Activated CD4-positive, alpha-beta memory T cell treated with anti-CD3 and anti-CD28 coated beads, Interleukin-2, amount 10 ng/mL, durations not matched to agents 7 days and 5 days (primary cell): ENCODE measurements at regions not wholly inside any gene's neighbourhood (a gene's known extent, or its start where the extent isn't known, plus 50 kb on each side); places are given as distances from the start of the nearest gene placed in this dataset.

Source experiments
- CTCF ChIA-PET: fragments of 350-600 bp; sonication (Branson Sonifier 250); formaldehyde crosslinking; loops from one replicate; lab custom pipeline; 2021; ENCODE audit warnings: antibody characterized with exemption, inconsistent platforms; lab: Charles Lee
- POLR2A ChIA-PET: fragments of 350-600 bp; sonication (Branson Sonifier 250); formaldehyde crosslinking; loops from one replicate; lab custom pipeline; 2021; ENCODE audit warnings: antibody characterized with exemption; lab: Charles Lee
- DNase-seq: peaks from one replicate; pipeline ENCODE4 v3.0.0-alpha.2; 2020
- H3K27ac Mint-ChIP-seq: one replicate; pipeline ENCODE4 v1.8.0; 2021; ENCODE audit warnings: mild to moderate bottlenecking, mixed read lengths
- H3K27me3 Mint-ChIP-seq: one replicate; pipeline ENCODE4 v1.8.0; 2021; ENCODE audit warnings: mixed read lengths
- H3K36me3 Mint-ChIP-seq: one replicate; pipeline ENCODE4 v1.8.0; 2021; ENCODE audit warnings: low read depth, mixed read lengths
- H3K4me1 Mint-ChIP-seq: one replicate; pipeline ENCODE4 v1.8.0; 2021; ENCODE audit warnings: mixed read lengths
- H3K4me3 Mint-ChIP-seq: one replicate; pipeline ENCODE4 v1.8.0; 2021; ENCODE audit warnings: mild to moderate bottlenecking, mixed read lengths
- H3K9me3 Mint-ChIP-seq: one replicate; pipeline ENCODE4 v1.8.0; 2021; ENCODE audit warnings: mixed read lengths

DNA sequence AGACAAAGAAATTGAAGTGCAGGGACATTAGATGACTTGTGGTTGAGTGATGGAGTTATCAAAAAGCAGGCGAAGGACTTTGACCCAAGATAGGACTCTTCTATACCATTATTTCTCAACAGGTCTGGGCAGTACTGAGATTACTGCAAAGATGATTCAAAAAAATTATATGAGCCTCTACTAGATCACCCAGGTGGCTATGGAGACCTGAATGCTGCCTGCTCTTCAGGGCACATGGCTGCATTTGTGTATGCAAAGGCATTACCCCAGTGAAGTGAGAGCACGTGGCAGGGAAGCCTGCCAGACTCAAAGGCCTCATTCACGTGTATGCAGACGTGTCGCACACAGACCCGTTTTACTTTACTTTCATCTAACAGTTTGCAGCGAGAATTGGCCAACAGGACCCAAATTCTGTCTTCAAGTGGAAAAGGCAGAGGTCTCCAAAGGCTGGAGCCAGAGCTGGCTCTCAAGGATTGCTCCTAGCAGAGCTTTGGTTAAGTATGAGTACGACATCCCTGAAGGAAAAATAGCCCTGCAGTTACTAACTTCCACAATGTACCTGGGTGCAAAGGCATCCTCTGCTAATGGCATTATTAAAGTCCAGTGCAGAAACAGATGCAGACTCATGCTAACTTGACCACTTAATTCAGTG is 113.8 kb upstream of the ARMC2 start:
- Mint-ChIP-seq H3K36me3 (no peaks in the 10 kb centered on the region), H3K9me3 (no peaks in the 10 kb centered on the region), H3K4me3 (no peak overlapping the region), H3K27ac (no peak overlapping the region), H3K4me1 (peaks cover 8% of the 10 kb centered on the region), H3K27me3 (peaks cover 1% of the 10 kb centered on the region)
- no peak for DNase-seq
- POLR2A ChIA-PET = no interaction called here
- CTCF ChIA-PET = no interaction called here

DNA sequence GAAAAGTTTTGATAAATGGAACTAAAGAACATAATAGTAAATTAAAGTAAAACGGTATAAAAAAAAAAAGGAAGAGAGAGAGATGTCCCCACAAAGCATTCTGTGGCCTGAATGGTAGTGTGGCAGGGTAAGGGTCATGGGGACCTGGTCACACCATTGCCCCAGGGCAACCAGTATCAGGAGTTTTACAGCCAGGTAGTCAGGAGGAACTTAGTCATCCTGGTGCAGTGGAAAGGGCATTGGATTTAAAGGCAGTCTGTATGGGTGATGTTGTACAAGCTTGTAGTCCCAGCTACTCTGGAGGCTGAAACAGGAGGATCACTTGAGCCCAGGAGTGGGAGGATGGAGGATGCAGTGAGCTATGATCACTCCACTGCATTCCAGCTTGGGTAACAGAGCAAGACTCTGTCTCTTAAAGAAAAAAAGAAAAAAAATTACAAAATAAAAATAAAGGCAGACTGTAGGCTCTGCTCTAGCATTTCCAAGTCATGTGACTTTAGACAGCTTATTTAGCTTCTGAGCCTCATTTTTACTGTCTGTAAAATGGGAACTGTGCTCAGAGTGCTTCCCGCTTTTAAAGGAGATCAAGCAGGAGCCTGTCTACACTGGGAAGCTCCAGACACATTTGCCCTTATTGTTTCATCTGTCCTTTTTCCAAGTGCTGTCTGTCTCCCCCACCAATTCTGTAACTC is 112.8 kb upstream of the ARMC2 start:
- POLR2A ChIA-PET = no interaction called here
- H3K27me3 Mint-ChIP-seq = no peaks in the 10 kb centered on the region

GRCh38 chr6:108736002-108736361 is 112.2 kb upstream of the ARMC2 start:
- CTCF ChIA-PET = no interaction called here
- H3K9me3 Mint-ChIP-seq = no peaks in the 10 kb centered on the region
- DNase-seq = no peak
- peaks cover 8% of the 10 kb centered on the region for H3K4me1 Mint-ChIP-seq
- H3K27ac Mint-ChIP-seq = no peak overlapping the region
- no peak overlapping the region for H3K4me3 Mint-ChIP-seq
- POLR2A ChIA-PET = no interaction called here
- no peaks in the 10 kb centered on the region for H3K36me3 Mint-ChIP-seq
- H3K27me3 Mint-ChIP-seq = no peaks in the 10 kb centered on the region

More for the DNA sequence above, 112.8 kb upstream of the ARMC2 start:
- no peaks in the 10 kb centered on the region for H3K36me3 Mint-ChIP-seq
- no peaks in the 10 kb centered on the region for H3K9me3 Mint-ChIP-seq
- DNase-seq = no peak
- H3K4me3 Mint-ChIP-seq = no peak overlapping the region
- peaks cover 8% of the 10 kb centered on the region for H3K4me1 Mint-ChIP-seq
- CTCF ChIA-PET = no interaction called here
- H3K27ac Mint-ChIP-seq = no peak overlapping the region

- ChIA-PET CTCF (interaction anchor here (0.6 kb wide), 1 partner anchor 22 kb away, joined by 3 read pairs; no protein-coding TSS in a partner anchor), POLR2A (no interaction called here)
- no peaks in the 10 kb centered on the region for H3K27me3 Mint-ChIP-seq
- no peak overlapping the region for H3K4me3 Mint-ChIP-seq
- H3K9me3 Mint-ChIP-seq = no peaks in the 10 kb centered on the region
- H3K27ac Mint-ChIP-seq = no peak overlapping the region
- no peaks in the 10 kb centered on the region for H3K36me3 Mint-ChIP-seq
- no peak for DNase-seq
- peaks cover 8% of the 10 kb centered on the region for H3K4me1 Mint-ChIP-seq
Observed at GRCh38 chr6:108736832-108737231, 111.4 kb upstream of the ARMC2 start.

DNA sequence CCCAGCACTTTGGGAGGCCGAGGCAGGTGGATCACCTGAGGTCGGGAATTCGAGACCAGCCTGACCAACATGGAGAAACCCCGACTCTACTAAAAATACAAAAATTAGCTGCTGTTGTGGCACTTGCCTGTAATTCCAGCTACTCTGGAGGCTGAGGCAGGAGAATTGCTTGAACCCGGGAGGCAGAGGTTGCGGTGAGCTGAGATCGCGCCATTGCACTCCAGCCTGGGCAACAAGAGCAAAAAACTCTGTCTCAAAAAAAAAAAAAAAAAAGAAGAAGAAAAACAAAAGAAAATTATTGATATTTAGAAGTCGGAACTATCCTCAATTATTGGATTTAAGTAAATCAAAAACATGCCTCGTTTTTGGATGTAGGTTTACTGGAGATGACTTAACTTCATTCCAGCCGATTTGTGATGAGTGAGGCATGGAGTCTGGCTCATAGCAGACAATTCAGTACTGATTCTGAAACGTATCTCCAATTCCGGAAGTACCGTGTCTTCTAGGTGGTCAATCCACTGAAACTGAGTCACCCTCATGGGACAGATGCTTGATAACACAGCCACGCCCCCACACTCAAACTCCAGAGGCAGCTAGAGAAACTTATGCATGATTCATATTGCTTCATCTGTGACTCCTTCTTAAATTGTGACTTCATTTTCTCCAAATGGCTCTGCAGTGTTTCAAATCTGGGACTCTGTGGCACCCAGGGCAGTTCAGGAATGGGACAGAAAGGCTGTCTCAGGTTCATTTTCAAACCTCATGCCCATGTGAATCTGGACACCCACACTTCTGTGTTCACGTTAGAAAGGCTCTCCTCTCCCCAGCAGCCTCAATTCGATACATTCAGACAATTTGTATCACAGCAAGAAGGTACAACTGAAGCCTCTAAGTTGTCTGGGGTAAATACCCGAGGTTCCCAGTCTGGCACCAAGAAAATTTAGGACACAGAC is 110.4 kb upstream of the ARMC2 start:
- Mint-ChIP-seq H3K4me1 (peaks cover 8% of the 10 kb centered on the region), H3K4me3 (no peak overlapping the region), H3K27me3 (no peaks in the 10 kb centered on the region), H3K9me3 (no peaks in the 10 kb centered on the region), H3K36me3 (no peaks in the 10 kb centered on the region), H3K27ac (no peak overlapping the region)
- ChIA-PET CTCF (no interaction called here), POLR2A (interaction anchor here (0.9 kb wide), 1 partner anchor 136 kb away, joined by 3 read pairs; no protein-coding TSS in a partner anchor)
- DNase-seq = peak; percentile 52

- H3K4me1 Mint-ChIP-seq = peaks cover 8% of the 10 kb centered on the region
- H3K4me3 Mint-ChIP-seq = no peak overlapping the region
- CTCF ChIA-PET = no interaction called here
- no peak for DNase-seq
- no peaks in the 10 kb centered on the region for H3K9me3 Mint-ChIP-seq
- POLR2A ChIA-PET = no interaction called here
- no peaks in the 10 kb centered on the region for H3K36me3 Mint-ChIP-seq
- H3K27ac Mint-ChIP-seq = no peak overlapping the region
- peaks cover 3% of the 10 kb centered on the region for H3K27me3 Mint-ChIP-seq
Observed at GRCh38 chr6:108738684-108739416, 109.4 kb upstream of the ARMC2 start.

- H3K27me3 Mint-ChIP-seq = peaks cover 6% of the 10 kb centered on the region
- POLR2A ChIA-PET = no interaction called here
- CTCF ChIA-PET = no interaction called here
- peaks cover 8% of the 10 kb centered on the region for H3K4me1 Mint-ChIP-seq
- H3K27ac Mint-ChIP-seq = no peak overlapping the region
- H3K9me3 Mint-ChIP-seq = no peaks in the 10 kb centered on the region
- DNase-seq = no peak
- no peaks in the 10 kb centered on the region for H3K36me3 Mint-ChIP-seq
- no peak overlapping the region for H3K4me3 Mint-ChIP-seq
Observed at GRCh38 chr6:108739496-108740330, 108.5 kb upstream of the ARMC2 start.

DNA sequence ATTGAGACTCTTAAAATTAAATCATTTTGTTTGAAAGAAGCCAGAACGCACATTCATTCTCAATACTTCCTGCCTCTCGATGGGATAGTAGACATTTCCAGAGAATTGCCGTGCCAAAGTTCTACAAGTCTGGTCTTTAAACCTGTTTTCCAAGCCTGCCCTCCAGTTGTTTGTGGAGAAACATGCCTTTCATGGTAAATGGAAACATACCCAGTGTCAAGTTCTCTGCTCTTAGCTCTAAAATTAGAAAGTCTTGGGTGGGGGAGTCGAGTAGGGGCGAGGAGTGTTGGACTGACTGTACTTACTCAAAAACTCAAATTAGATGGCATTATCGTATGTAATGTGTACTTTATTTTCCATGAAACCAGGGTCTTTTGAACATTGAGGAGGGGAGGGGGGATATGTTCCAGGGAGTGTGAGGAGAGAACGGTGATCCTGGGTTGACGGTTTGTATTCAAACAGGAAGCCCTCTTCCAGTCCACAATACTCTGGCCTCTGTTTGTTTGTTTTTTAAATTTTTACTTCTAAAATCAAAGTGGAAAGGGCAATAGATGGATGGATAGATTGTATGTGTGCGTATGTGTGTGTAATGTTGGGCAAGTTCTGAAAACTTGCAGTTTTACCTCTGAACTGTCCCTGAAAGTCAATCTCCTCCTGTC is 106.8 kb upstream of the ARMC2 start:
- no peak for DNase-seq
- H3K27me3 Mint-ChIP-seq = peaks cover 19% of the 10 kb centered on the region
- no peaks in the 10 kb centered on the region for H3K36me3 Mint-ChIP-seq
- H3K27ac Mint-ChIP-seq = no peak overlapping the region
- POLR2A ChIA-PET = no interaction called here
- CTCF ChIA-PET = no interaction called here
- no peak overlapping the region for H3K4me3 Mint-ChIP-seq
- peaks cover 8% of the 10 kb centered on the region for H3K4me1 Mint-ChIP-seq
- no peaks in the 10 kb centered on the region for H3K9me3 Mint-ChIP-seq

GRCh38 chr6:108742041-108742440 is 106.2 kb upstream of the ARMC2 start:
- H3K27ac Mint-ChIP-seq = no peak overlapping the region
- no peaks in the 10 kb centered on the region for H3K9me3 Mint-ChIP-seq
- POLR2A ChIA-PET = no interaction called here
- DNase-seq = no peak
- peaks cover 8% of the 10 kb centered on the region for H3K4me1 Mint-ChIP-seq
- H3K27me3 Mint-ChIP-seq = peaks cover 19% of the 10 kb centered on the region
- no peaks in the 10 kb centered on the region for H3K36me3 Mint-ChIP-seq
- CTCF ChIA-PET = no interaction called here
- no peak overlapping the region for H3K4me3 Mint-ChIP-seq

GRCh38 chr6:108744244-108744972 is 103.8 kb upstream of the ARMC2 start:
- no peak for DNase-seq
- ChIA-PET CTCF (interaction anchor here (0.9 kb wide), 1 partner anchor 20 kb away, joined by 3 read pairs; no protein-coding TSS in a partner anchor), POLR2A (no interaction called here)
- Mint-ChIP-seq H3K9me3 (no peaks in the 10 kb centered on the region), H3K27me3 (peaks cover 19% of the 10 kb centered on the region), H3K4me3 (no peak overlapping the region), H3K4me1 (peaks cover 8% of the 10 kb centered on the region), H3K27ac (no peak overlapping the region), H3K36me3 (no peaks in the 10 kb centered on the region)

DNA sequence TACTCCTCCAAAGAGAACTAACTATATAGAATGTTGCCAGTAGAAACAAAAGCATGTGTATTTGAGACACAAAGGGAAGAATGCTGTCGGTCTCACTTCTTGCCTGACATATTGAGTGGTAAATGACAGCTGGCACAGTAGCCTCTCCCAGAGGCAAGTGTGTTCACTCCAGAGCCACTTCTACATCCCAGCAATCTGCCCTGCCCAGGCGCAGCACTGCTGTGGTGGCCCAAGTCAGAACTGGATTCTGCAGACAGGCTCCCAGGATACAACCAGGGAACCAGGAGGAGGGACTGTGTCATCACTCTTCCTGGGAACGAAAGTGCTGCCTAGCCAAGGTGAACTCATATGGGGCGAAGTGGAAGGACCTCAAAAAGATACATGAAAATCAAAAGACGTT is 103.2 kb upstream of the ARMC2 start:
- CTCF ChIA-PET = interaction anchor here (0.9 kb wide), 1 partner anchor 21 kb away, joined by 3 read pairs; no protein-coding TSS in a partner anchor

More for the DNA sequence above, 103.2 kb upstream of the ARMC2 start:
- POLR2A ChIA-PET = no interaction called here
- Mint-ChIP-seq H3K4me3 (no peak overlapping the region), H3K9me3 (no peaks in the 10 kb centered on the region), H3K36me3 (no peaks in the 10 kb centered on the region), H3K4me1 (peaks cover 8% of the 10 kb centered on the region), H3K27me3 (peaks cover 19% of the 10 kb centered on the region), H3K27ac (no peak overlapping the region)
- DNase-seq = no peak
